Inferior parietal cortex (tissue), 1 donor: ENCODE measurements at regions not wholly inside any gene's neighbourhood (a gene's known extent, or its start where the extent isn't known, plus 50 kb on each side); places are given as distances from the start of the nearest gene placed in this dataset.
A peak's percentile ranks its signal among the peaks of the same experiment; 100 is the strongest.

Source experiments
- DNase-seq: peaks from one replicate; pipeline ENCODE4 v3.0.0-alpha.2; 2016; ENCODE audit errors: extremely low spot score

GRCh38 chr13:81821259-81821658, 1480.3 kb upstream of the SPRY2 start:
- no peak for DNase-seq

DNA sequence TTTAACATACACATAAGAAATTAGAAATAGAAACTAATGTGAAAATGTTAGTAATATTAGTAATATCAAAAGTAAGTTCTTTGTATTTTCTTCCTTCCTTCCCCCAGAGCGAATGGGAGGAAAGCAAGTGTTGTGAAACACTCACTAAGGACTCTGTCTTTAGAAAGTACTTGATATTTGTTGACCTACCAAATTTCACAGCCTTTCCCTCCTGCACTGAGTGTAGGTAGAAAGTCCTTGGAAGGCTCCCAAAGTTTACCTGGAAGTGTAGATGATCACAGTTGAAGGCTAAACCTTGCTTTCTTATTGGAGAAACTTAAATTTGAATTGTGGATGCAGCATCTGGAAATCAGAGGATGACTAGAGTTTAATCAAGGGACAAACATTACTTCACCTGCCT, 1459.5 kb upstream of the SPRY2 start:
- DNase-seq: no peak

DNA sequence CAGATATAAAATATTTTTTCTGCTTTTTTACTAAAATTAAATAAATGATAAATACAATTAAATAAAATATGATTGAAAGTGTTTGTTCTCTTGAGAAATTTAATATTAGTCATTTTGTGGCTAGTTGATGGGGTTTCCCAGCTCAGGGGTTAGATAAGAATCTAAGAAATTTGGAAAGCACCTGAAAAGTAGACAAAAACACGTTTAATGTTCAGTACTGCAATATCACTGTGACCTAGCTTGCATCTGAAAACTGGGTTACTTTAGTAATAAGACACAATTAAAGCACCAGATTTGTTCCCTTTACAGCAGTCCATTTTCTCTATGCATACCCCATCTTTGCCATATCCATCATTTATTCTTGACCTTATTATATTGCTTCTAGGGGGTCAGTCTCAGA, 1454.8 kb upstream of the SPRY2 start:
- no peak for DNase-seq

- DNase-seq: no peak
Measured at GRCh38 chr13:81791641-81792040, 1450.7 kb upstream of the SPRY2 start.

DNA sequence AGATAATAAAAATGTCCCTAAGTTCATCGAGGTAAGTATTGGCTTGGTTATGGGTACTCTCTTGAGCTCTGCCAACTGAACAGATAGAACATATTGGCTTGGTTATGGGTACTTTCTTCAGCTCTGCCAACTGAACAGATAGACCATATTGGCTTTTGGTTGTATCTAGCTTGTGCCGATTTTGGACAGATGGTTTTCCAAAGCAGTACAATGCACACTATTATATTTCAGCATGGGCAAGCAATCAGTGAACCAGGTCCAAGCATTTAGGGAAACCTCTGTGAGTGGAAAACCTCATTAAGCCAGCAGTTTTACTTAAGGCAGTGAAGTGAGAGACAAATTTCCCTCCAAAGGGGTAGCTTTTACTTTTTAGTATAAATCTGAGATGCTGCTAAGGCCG, 1440.5 kb upstream of the SPRY2 start:
- DNase-seq: no peak

DNA sequence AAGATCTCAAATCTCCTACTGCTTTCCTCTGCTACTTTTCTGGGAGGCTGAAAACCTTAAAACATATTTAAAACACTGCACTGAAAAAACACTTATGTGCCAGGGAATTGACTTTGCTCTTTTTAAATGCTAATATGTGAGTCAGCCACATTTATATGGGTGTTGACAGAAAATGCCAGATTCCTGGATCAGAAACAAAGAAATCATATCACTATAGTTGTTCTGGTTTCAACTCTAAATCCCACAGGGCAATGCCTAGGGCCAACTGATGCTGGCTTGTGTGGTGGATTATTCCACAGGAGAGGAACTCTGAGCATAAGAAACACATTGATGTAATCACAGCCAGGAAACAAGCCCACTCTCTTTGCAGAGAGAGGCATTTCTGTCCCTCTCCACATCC, 1439.0 kb upstream of the SPRY2 start:
- DNase-seq: no peak

GRCh38 chr13:81778350-81778749, 1437.4 kb upstream of the SPRY2 start:
- DNase-seq: no peak

DNA sequence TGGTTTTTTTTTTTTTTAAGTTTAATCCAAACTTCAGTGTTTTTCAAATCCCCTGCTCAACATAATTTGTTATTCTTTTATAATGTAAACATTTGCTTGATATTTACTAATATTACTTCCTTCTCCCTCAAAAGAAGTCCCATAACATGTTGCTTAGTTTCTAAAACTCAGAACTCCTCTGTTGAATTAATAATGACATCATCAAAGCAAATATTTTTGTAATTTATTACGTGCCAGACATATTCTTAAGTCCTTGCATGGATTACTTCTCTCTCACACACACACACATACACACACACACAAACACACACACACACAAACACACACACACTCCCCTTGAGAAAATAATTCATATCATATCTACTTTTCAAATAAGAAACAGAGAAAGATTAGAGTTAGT, 1432.3 kb upstream of the SPRY2 start:
- no peak for DNase-seq

DNA sequence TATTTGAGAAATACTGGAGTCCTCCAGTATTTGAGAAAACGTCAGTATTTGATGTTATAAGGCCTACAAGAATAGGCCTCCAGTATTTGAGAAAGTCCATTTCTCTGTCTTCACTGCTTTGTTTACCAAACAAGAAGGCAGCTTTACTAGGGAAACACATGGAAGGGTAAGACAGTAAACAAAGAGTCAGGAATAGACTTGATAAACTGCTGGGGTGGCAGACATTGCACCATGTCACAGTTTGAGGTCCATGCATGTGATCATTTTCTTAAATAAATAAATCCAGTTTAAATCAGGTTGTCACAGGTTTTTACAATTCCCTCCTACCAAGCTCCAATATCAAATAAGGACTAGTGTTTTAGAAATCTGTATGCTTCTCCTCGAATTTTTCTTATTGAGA, 1431.0 kb upstream of the SPRY2 start:
- no peak for DNase-seq

DNA sequence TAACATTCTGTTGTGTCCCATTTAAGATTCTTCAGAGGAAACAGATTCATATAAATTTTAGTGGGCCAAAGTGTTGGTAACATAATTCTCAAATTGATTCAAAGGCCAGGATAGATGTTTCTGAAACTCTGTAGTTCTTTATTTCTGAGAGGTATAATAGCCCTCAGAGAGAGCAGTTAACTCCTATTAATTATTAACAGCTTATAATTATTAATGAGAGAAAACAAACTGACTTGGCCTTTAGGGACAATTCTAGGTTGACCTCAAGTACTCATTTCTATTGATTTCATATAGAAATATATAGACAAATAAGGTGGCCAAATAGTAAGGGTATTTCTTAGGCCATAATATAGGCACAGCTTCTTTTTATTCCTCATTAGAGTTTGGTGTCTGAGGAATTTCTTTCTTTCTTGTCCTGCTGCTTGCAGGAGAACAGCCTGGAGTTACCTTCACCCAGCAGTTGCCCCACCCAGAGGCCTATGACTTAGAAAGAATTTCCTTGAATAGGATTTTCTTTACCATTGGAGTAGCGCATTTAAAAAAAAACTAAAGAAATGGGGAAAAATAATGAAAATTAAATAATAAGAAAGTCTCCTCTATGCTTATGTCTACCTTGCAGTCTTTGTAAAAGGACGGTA, 1430.1 kb upstream of the SPRY2 start:
- DNase-seq: no peak

DNA sequence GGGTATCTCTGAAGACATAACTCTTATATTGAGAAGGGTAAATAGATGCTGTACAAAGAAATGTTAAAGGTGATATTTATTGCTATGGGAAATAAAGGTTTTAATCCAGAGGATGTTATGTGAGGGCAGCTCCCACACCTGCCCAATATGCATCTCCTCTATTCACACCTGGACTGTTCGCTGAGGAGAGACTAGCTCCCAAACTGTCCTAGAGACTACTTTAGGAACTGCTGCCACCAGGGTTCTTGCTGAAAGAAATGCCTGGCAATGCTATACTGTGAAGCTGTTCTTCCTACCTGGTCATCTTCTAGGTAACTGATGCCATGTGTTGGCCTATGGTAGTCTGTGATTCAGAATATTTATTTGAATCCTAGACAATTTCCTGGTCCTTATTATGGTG, 1421.5 kb upstream of the SPRY2 start:
- no peak for DNase-seq

- no peak for DNase-seq
Measured at GRCh38 chr13:81760316-81760715, 1419.4 kb upstream of the SPRY2 start.

DNA sequence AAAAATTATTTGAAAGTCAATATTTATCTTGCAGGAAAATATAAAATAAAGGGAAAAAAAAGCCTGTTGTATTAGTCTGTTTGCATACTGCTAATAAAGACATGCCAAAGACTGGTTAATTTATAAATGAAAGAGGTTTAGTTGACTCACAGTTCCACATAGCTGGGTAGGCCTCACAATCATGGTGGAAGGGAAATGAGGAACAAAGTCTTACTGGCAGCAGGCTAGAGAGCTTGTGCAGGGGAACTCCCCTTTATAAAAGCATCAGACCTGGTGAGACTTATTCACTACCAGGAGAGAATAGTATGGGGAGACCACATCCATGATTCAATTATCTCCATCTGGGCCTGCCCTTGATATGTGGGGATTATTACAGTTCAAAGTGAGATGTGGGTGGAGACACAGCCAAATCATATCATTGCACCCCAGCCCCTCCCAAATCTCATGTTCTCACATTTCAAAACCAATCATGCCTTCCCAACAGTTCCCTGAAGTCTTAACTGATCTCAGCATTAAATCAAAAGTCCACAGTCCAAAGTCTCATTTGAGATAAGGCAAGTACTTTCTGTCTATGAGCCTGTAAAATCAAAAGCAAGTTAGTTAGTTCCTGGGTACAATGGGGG, 1416.5 kb upstream of the SPRY2 start:
- no peak for DNase-seq

- no peak for DNase-seq
Measured at GRCh38 chr13:81745391-81745790, 1404.5 kb upstream of the SPRY2 start.

GRCh38 chr13:81738364-81738763, 1397.4 kb upstream of the SPRY2 start:
- no peak for DNase-seq

GRCh38 chr13:81726037-81726726, 1385.3 kb upstream of the SPRY2 start:
- DNase-seq: no peak

DNA sequence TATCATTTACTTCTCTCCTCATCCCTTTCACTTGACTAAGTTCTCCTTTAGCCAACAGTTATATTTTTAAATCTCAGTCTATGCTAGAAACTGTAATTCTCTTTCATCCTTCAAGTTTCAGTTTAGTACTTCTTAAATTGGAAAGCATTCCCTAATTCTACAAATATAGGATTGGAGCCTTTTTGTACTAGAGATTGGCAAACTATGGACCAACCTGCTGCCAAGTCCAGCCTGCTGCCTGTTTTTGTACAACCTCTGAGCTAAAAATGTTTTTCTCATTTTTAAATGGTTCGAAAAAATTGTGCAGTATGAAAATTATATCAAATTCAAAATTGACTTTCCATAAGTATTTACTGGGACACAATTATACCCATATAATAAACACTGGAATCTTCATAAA, 1381.5 kb upstream of the SPRY2 start:
- DNase-seq: peak; percentile 14

DNA sequence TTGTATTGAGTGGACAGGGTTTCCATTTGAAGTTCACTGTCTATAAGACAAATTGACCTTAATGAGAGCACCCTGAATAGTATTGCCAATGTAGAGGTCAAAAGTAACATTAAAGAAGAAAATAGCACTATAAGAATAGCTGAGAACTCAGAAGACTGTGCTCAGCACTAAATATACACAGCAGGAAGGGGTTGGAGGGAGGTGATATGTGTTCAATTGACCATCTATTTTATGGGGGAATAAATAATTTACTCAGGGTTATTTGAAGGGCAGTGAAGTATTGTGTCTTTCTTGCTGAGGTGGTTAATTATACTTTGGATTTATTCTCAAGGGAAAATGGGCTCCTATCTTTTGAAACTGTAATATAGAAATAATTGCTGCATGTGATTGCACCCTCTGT, 1380.5 kb upstream of the SPRY2 start:
- no peak for DNase-seq

- no peak for DNase-seq
Measured at GRCh38 chr13:81714513-81714912, 1373.6 kb upstream of the SPRY2 start.

- no peak for DNase-seq
Measured at GRCh38 chr13:81713201-81713600, 1372.3 kb upstream of the SPRY2 start.

- no peak for DNase-seq
Measured at GRCh38 chr13:81697826-81698225, 1356.9 kb upstream of the SPRY2 start.

- no peak for DNase-seq
Measured at GRCh38 chr13:81686877-81687276, 1346.0 kb upstream of the SPRY2 start.

DNA sequence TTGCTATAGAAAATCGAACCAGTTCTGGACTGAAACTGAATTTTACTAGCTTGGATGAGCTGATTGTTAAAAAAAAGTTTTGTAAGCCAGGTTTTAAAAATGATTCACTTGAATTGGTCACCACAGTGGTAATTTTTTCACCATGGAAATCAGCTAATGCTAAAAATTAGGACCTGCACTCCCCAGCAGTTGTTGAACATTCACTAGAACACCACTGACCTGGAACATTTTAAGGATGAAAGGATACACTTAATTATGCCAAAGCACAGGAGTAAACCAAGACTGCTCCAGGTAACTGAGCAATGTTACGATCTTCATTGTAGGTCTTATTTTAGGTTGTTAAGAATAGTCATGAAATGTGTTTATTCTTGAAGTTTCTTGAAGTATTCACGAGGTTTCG, 1342.6 kb upstream of the SPRY2 start:
- DNase-seq: no peak
